ENCODE measurements at regions not wholly inside any gene's neighbourhood (a gene's known extent, or its start where the extent isn't known, plus 50 kb on each side); places are given as distances from the start of the nearest gene placed in this dataset.
"Not testable (repeated sequence)": the region's sequence is repeated elsewhere in the genome, so short reads cannot be mapped to it uniquely, and the experiment has no call there.

GRCh38 chr7:113367041-113367586, 248.8 kb upstream of the SMIM30 start:
- Histone ChIP-seq H3K9me3 (replicated peaks) (no peaks in the 10 kb centered on the region; the same call in 1 of the 2 replicates), H3K36me3 (no peaks in the 10 kb centered on the region), H3K4me3 (no peak overlapping the region), H3K27me3 (no peaks in the 10 kb centered on the region), H3K27ac (no peak overlapping the region), H3K4me1 (peaks cover 16% of the 10 kb centered on the region)
- no peak for DNase-seq

- peaks cover 6% of the 10 kb centered on the region; the same call in 1 of the 2 replicates for H3K4me1 ChIP-seq
These were observed 247.8 kb upstream of the SMIM30 start for GRCh38 chr7:113366122-113366521.

GRCh38 chr7:113349339-113349738, 231.0 kb upstream of the SMIM30 start:
- H3K9me3 ChIP-seq (replicated peaks): no peaks in the 10 kb centered on the region
- H3K4me3 ChIP-seq: no peak overlapping the region
- no peaks in the 10 kb centered on the region for H3K27me3 ChIP-seq
- no peaks in the 10 kb centered on the region for H3K36me3 ChIP-seq
- no peak for DNase-seq
- no peak overlapping the region for H3K27ac ChIP-seq
- no peaks in the 10 kb centered on the region; the same call in 1 of the 2 replicates for H3K4me1 ChIP-seq

More at GRCh38 chr7:113366122-113366521, 247.8 kb upstream of the SMIM30 start:
- Histone ChIP-seq H3K27me3 (no peaks in the 10 kb centered on the region), H3K27ac (no peak overlapping the region), H3K36me3 (no peaks in the 10 kb centered on the region), H3K4me3 (no peak overlapping the region), H3K9me3 (replicated peaks) (no peaks in the 10 kb centered on the region; the same call in 1 of the 2 replicates)
- DNase-seq: no peak

- Histone ChIP-seq H3K4me1 (peaks cover 5% of the 10 kb centered on the region), H3K36me3 (no peaks in the 10 kb centered on the region), H3K4me3 (no peak overlapping the region), H3K27me3 (no peaks in the 10 kb centered on the region), H3K9me3 (replicated peaks) (peaks cover 5% of the 10 kb centered on the region), H3K27ac (no peak overlapping the region)
- no peak for DNase-seq
These were observed 221.3 kb upstream of the SMIM30 start for GRCh38 chr7:113339661-113340060.

GRCh38 chr7:113338071-113338696, 219.8 kb upstream of the SMIM30 start:
- no peak for DNase-seq
- Histone ChIP-seq H3K4me1 (peaks cover 5% of the 10 kb centered on the region), H3K27ac (no peak overlapping the region), H3K27me3 (no peaks in the 10 kb centered on the region), H3K36me3 (no peaks in the 10 kb centered on the region), H3K4me3 (no peak overlapping the region), H3K9me3 (replicated peaks) (peaks cover 5% of the 10 kb centered on the region)

- not testable (repeated sequence) for H3K4me1 ChIP-seq; H3K27me3 ChIP-seq; H3K27ac ChIP-seq; H3K4me3 ChIP-seq; H3K36me3 ChIP-seq; DNase-seq; H3K9me3 ChIP-seq (replicated peaks)
These were observed 218.5 kb upstream of the SMIM30 start for GRCh38 chr7:113336838-113337237.

GRCh38 chr7:113331155-113331898, 213.0 kb upstream of the SMIM30 start:
- Histone ChIP-seq H3K4me3 (no peak overlapping the region), H3K36me3 (no peaks in the 10 kb centered on the region), H3K9me3 (replicated peaks) (peaks cover 7% of the 10 kb centered on the region; the same call in 1 of the 2 replicates), H3K27me3 (no peaks in the 10 kb centered on the region), H3K27ac (no peak overlapping the region; the same call in 1 of the 2 replicates), H3K4me1 (peaks cover 6% of the 10 kb centered on the region; the same call in 1 of the 2 replicates)
- peak; percentile 68 to 69 for DNase-seq

GRCh38 chr7:113321201-113321600, 202.8 kb upstream of the SMIM30 start:
- Histone ChIP-seq H3K4me3 (no peak overlapping the region), H3K36me3 (no peaks in the 10 kb centered on the region), H3K27me3 (no peaks in the 10 kb centered on the region), H3K9me3 (replicated peaks) (0 out of 2 replicates have a peak, but pooled peaks cover 3% of the 10 kb centered on the region), H3K27ac (no peak overlapping the region), H3K4me1 (no peaks in the 10 kb centered on the region; the same call in 1 of the 2 replicates)
- DNase-seq: no peak

- no peak overlapping the region for H3K27ac ChIP-seq
- no peaks in the 10 kb centered on the region for H3K27me3 ChIP-seq
- no peak overlapping the region for H3K4me3 ChIP-seq
- H3K4me1 ChIP-seq: no peaks in the 10 kb centered on the region; the same call in 1 of the 2 replicates
- 0 out of 2 replicates have a peak, but pooled peaks cover 3% of the 10 kb centered on the region for H3K9me3 ChIP-seq (replicated peaks)
- no peaks in the 10 kb centered on the region for H3K36me3 ChIP-seq
- no peak for DNase-seq
These were observed 202.1 kb upstream of the SMIM30 start for GRCh38 chr7:113320419-113320818.

- DNase-seq: no peak
- no peaks in the 10 kb centered on the region for H3K27me3 ChIP-seq
- H3K36me3 ChIP-seq: no peaks in the 10 kb centered on the region
- H3K27ac ChIP-seq: no peak overlapping the region
- no peak overlapping the region for H3K4me3 ChIP-seq
- H3K9me3 ChIP-seq (replicated peaks): no peaks in the 10 kb centered on the region
- H3K4me1 ChIP-seq: no peaks in the 10 kb centered on the region; the same call in 1 of the 2 replicates
These were observed 196.2 kb upstream of the SMIM30 start for GRCh38 chr7:113314594-113314993.

- Histone ChIP-seq H3K4me3 (no peak overlapping the region), H3K4me1 (no peaks in the 10 kb centered on the region), H3K27ac (no peak overlapping the region), H3K9me3 (replicated peaks) (no peaks in the 10 kb centered on the region), H3K36me3 (no peaks in the 10 kb centered on the region), H3K27me3 (no peaks in the 10 kb centered on the region)
- no peak for DNase-seq
These were observed 190.0 kb upstream of the SMIM30 start for GRCh38 chr7:113308399-113308798.

- Histone ChIP-seq H3K9me3 (replicated peaks) (no peaks in the 10 kb centered on the region), H3K4me3 (no peak overlapping the region), H3K36me3 (no peaks in the 10 kb centered on the region), H3K4me1 (peaks cover 3% of the 10 kb centered on the region), H3K27me3 (no peaks in the 10 kb centered on the region), H3K27ac (no peak overlapping the region)
- DNase-seq: no peak
These were observed 188.8 kb upstream of the SMIM30 start for GRCh38 chr7:113307147-113307546.

- Histone ChIP-seq H3K36me3 (no peaks in the 10 kb centered on the region), H3K27me3 (no peaks in the 10 kb centered on the region)
- no peak for DNase-seq
These were observed 187.9 kb upstream of the SMIM30 start for GRCh38 chr7:113306302-113306701.

GRCh38 chr7:113304104-113304503, 185.8 kb upstream of the SMIM30 start:
- DNase-seq: no peak
- Histone ChIP-seq H3K27me3 (no peaks in the 10 kb centered on the region), H3K4me1 (peaks cover 21% of the 10 kb centered on the region), H3K9me3 (replicated peaks) (no peaks in the 10 kb centered on the region), H3K27ac (no peak overlapping the region), H3K36me3 (no peaks in the 10 kb centered on the region), H3K4me3 (no peak overlapping the region)

More at GRCh38 chr7:113306302-113306701, 187.9 kb upstream of the SMIM30 start:
- Histone ChIP-seq H3K9me3 (replicated peaks) (no peaks in the 10 kb centered on the region), H3K4me1 (peaks cover 10% of the 10 kb centered on the region), H3K27ac (no peak overlapping the region), H3K4me3 (no peak overlapping the region)

- H3K27me3 ChIP-seq; H3K36me3 ChIP-seq; H3K9me3 ChIP-seq (replicated peaks); DNase-seq; H3K27ac ChIP-seq; H3K4me3 ChIP-seq: not testable (repeated sequence)
- H3K4me1 ChIP-seq: peaks cover 21% of the 10 kb centered on the region
These were observed 185.0 kb upstream of the SMIM30 start for GRCh38 chr7:113303388-113303787.

Data from SJCRH30 (cell line).